ENCODE measurements at regions not wholly inside any gene's neighbourhood (a gene's known extent, or its start where the extent isn't known, plus 50 kb on each side); places are given as distances from the start of the nearest gene placed in this dataset.

DNA sequence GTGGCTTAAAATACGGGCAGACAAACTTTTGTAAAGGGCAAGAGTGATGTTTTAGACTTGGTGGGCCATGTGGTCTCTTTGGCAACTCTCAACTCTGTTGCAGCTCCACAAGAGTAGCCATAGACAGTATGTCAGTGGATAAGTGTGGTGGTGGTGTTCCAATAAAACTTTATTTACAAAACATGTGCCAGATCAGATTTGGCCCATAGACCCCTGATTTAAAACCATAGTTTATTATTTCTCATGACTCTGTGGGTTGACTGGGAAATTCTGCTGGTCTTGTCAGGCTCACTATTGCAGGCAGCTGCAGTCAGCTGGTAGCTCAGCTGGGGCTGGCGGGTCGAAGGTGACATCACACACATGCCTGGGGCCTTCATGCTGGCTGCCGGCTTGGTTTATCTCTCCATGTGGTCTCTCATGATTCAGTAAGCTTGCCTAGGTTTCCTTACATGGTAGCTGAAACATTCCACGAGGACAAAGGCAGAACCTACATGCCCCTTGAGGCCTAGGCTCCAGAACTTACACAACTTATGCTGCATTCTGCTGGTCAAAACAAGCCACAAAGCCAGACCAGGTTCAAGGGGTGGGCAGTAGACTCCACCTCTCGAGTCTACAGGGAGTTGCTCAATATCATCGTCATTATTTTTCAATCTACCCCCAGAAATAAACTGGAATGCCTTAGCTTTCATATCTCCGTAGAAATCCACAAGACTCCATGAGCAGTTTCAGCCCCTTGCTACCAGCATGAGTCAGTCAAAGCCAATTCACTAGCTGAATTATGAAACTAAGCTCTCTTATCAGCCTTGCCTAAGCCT, 245.7 kb downstream of the WDR11 start:
- FAIRE-seq: no peak

DNA sequence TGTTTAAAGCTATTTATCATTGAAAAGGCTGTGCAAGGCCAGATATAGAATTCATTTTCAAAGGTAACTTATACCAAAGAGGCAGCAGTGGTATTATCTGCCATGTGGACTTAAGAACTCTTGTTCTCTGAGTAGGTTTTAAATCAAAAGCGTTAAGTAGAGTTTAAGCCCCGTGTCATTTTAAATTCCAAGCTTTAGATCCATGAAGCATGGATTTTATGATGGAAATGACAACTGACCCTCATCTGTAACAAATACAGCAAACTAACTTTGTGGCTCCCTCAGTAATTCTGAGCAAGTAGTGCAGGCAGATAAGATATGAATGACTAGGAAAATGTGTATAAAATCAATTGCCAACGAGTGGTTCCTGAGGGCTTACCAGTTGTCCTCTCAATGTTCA, 247.0 kb downstream of the WDR11 start:
- FAIRE-seq (no peak), DNase-seq (ENCODE audit: low spot score) (no peak)

More for the DNA sequence above, 245.7 kb downstream of the WDR11 start:
- DNase-seq (ENCODE audit: low spot score): peak; percentile 84

DNA sequence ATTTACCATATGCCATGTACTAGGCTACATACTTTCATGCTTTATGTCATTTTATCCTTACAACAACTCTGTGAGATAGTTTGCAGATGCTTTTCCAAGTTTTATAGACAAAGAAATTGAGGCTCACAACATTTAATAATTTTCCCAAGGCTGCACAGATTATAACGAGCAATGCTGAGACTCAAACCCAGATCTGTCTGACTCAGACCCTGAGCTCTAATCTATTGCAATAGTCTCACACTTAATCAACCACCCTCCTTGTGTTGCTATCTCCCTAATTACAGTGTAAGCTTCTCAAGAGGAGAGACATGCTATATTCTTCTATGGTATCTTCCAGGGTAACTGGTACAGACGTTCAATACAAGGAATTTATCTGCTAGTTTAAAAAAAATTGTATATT, 247.6 kb downstream of the WDR11 start:
- FAIRE-seq: no peak

DNA sequence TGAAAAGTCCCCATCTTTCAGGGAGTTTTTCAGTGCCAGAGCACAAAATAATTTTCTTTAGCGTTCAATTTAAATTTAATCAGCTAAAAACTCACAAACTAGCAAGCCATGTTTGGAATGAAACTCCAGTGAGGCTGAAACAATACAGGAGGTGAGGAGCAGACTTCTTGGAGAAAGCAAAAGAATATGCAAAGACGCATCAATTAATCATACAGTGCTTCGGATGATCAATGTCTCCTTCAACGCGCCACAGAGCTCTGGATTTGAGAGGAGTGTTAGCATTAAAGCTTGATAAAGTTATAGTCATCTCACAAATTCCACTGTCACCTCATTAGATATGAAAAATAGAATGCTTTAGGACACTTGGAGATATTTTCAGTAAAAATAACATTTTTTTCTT, 248.0 kb downstream of the WDR11 start:
- DNase-seq (ENCODE audit: low spot score) (no peak), FAIRE-seq (no peak)

More for the DNA sequence above, 247.6 kb downstream of the WDR11 start:
- DNase-seq (ENCODE audit: low spot score): no peak

DNA sequence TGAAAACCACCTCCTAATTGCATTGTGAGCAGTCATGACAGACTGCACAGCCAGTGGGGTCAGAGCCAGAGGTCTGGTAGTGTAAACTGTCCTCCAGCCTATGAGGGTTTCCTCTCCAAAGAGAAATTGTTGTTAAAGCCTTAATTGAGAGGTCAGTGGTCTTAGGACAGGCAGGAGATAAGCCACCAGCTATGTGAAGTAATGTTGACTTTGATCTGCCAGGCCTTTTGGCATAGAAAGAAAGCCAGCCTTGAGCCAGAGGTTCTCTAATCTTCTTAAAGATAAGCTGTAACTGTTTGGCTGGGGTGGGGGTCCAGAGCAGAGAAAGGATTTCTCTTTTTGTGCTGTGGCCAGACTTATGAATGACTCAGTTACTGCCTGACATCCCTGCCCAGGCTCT, 248.4 kb downstream of the WDR11 start:
- FAIRE-seq (no peak), DNase-seq (ENCODE audit: low spot score) (no peak)

DNA sequence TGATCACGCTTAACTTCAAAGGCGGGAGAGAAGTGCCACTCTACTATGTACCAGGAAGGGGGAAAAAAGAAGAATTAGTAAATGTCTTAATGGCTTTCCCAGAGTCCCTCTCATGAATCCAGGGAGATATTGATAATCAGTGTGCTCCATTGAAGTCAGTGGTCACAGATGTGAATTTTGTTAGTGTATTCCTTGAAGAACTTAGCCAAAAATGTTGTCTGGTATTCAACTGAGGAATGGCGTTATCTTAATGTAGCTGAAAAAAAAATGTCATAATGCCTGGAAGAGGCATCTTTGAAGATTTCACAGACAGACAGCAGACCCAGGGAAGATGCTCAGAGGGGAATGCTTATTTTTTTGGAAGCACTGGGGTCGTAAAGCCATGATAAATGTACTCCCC, 250.4 kb downstream of the WDR11 start:
- FAIRE-seq (no peak), DNase-seq (ENCODE audit: low spot score) (no peak)

DNA sequence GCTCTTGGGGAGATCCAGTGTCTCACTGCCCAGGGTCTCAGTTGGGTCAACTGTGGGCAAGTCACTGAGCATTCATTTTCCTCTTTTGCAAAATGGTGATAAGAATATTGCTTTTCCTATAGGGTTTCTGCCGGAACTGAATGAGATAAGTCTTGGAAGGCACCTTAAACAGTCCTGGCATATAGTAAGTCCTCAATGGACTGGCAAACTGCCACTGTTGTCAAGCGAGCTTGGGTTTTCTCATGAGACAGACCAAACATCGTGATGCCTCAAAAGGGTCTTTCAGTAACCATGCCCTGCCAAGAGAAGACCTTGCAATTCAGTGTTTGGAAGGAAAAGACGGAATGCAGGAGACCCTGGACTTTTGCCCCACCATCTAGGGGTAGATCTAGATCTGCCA, 251.5 kb downstream of the WDR11 start:
- DNase-seq (ENCODE audit: low spot score) (no peak), FAIRE-seq (no peak)

DNA sequence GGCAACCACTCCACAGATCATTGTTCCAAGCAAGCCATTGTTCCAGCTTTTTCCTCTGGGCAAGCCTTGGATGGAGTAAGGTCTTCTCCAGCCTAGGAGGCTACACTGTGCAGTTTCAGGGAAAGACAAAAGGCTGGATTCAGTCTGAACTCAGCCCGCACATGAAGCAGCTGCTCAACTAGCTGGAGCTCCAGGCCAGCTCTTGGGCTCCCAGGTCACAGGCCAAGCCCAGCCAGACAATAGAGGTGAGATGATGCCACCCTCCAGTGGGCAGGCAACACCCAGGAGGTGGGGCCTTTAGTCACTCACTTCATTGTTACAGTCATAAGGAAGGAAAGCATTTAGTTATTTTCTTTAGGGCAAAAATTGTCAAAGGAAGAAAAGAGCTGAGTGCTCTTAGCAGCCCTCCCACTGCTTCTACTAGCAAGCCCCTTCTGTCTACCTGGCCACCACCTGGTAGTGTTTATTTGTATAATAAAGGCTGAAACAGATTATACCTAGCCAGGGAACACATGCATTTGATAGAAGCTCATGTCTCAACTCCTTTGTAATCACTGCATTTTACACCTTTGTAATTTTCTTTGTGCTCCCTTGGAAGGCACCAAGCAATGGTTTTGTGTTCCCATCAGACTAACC, 253.4 kb downstream of the WDR11 start:
- no peak for FAIRE-seq

DNA sequence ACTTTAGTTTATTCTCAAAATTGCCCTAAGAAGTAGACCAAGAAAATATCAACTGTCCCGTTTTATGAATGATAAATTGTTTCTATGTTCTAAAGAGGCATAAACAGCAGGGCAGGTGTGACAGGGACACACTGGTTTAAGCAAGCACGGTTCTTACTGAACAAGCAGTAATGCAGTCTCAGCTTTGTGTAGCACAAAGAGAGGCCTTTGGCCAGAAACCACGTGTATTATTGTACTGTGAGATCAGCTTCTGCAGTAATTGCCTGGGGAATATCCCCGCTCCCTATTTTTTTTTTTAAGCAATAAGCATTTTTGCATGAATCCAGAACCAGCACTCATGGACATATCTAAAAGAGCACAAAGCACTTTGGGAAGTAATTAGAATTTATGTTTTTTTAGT, 255.4 kb downstream of the WDR11 start:
- DNase-seq (ENCODE audit: low spot score): no peak
- FAIRE-seq: no peak

More for the DNA sequence above, 253.4 kb downstream of the WDR11 start:
- no peak for DNase-seq (ENCODE audit: low spot score)

DNA sequence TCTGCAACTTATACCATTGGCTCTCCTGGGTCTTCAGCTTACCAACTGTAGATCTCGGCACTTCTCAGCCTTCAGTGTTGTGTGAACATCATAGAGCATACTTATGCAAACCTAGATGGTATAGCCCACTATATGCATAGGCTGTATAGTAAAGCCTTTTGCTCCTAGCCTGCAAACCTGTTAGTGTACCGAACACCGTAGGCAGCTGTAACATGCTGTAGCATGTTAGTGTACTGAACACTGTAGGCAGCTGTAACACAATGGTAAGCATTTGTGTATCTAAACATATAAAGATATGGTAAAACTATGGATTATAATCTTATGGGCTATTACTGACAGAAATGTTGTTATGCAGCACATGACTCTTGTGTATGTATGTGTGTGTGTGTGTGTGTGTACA, 256.9 kb downstream of the WDR11 start:
- DNase-seq (ENCODE audit: low spot score): no peak
- no peak for FAIRE-seq

DNA sequence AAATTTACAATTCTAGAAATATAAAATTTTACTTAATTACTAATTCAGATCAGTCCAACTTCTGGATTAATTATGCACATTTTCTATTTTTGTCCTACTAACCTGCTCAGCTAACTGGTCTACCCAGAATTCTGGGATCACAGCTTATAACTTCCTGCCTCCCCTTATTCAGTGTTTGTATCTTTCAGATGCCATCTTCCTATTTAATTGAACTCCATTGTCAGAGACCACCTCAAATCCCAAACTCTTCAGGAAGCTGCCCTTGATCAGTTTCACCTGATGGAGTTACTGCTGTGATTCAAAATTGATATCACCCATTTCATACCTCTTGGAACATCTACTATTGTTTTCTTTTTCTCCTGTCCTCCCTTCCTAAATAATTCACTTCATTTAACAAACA, 259.2 kb downstream of the WDR11 start:
- DNase-seq (ENCODE audit: low spot score) (no peak), FAIRE-seq (no peak)

DNA sequence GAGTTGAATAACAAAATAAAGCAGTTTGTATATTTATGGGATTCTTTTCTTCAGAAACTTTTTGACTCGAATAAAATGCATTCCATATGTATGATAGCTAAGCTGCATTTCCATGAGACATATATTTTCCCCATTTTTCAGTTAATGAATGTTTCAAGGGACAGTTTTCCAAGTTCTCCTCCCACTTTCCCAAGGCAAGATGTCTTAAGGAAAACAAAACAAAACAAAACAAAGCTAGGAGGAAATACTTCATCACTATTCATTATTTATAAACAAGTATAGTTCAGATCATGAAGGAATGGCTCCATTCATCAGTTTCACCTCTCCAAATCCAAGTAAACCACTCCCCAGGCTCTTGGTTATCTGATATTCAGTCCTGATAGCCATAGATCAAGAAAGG, 261.0 kb downstream of the WDR11 start:
- FAIRE-seq: no peak
- DNase-seq (ENCODE audit: low spot score): no peak

DNA sequence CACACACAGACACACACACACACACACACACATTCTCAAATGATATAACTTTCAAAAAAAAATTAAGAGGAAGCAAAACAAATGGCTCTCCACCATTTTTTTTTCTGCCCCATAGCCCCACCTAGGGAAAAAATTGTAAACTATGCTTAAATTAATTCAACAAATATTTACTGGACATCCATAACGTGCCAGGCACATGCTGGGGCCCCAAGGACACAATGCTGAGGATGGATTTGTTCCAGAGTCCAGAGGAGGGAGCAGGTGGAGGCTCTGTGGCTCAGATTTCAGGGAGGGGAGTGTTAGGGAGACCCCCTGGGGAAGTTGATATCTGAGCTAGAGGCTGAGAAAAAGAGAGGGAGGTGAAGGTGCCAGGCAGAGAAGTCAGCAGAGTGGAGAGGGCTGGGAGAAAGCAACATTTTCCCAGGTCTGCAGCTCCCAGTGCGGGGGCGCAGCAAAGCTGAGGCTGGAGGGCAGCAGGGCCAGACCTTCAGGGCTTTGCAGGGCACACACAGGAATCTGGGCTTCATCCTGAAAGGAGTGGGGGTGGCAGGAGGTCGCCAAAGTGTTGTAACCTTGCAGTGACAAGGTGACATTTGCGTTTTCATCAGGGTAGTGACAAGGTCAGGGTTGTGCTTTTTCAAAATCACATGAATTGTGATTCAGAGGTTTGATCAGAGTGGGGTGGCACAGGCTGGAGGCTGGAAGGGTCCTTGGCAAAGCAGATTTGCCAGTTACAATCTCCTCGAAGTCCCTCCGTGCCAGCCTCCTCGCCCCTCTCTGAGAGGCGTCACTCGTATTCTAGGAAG, 261.6 kb downstream of the WDR11 start:
- DNase-seq (ENCODE audit: low spot score): no peak
- no peak for FAIRE-seq

DNA sequence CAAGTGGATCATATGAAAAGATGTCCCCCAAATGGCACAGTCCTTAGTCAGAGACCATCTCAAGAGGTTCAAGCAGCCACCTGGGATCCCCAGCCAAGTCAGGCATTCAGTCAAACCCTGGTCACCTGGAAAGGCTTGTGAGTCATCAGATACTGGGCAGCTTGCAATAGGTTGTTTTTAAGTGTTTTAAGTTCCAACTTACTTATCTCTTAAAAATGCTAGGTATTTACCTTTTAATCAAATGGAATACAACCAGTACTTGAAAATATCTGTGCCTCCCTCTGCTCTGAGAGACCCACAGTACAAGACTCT, 262.2 kb downstream of the WDR11 start:
- no peak for FAIRE-seq
- DNase-seq (ENCODE audit: low spot score): peak; percentile 34

DNA sequence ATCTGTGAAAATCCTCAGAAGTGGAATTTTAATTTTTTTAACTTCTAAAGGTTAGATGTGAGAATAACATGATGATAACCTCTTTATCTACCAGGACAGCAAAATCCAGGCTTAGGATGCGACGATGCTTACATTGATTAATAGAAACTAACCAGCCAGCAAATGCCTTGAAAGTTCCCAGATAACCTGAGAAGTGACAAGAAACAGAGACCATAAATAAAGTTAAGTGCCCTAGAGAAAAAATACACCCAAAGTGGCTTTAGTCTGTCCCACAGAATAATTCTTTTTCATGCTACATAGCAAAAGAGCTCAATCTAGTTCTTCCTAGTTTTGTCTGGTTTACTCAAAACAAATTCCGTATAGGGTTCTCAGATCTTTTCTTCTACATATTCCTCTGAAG, 262.7 kb downstream of the WDR11 start:
- FAIRE-seq: no peak
- DNase-seq (ENCODE audit: low spot score): no peak

DNA sequence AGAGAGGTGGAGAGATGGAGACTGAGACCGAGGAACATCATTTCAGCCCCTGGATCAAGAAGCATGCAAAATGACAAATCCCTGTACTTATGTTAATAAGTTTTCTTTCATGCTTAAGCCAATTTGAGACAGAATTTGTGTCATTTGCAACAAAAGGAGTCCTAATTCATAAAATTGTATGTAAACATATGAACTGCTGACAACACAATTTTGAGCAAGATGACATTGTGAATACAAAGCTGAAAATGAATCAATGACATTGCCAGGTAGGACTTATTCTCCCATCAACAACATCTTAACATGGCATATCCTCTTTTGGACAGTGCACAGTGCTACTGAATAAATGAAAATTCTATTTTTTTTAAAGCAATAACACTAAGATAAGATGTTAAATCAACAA, 264.0 kb downstream of the WDR11 start:
- no peak for DNase-seq (ENCODE audit: low spot score)

DNA sequence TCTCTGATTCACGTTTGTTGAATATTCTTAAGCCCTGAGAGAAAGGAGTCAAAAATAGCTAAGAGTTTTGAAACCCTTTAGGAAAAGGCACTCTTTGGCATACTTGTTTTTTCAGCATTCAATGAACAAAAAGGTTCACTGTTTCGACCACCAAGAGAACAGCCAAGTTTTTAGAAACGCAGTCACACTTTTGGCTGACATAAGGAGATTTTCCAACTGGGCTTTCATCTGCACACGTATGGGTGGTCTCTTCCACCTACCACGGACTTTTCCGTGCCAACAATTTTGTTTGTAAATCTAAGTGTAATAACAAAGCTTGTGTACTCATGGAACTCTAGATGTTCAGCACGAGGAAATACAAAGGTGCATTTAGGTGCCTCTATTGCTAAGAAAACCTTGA, 270.3 kb downstream of the WDR11 start:
- FAIRE-seq (no peak), DNase-seq (ENCODE audit: low spot score) (no peak)

More for the DNA sequence above, 264.0 kb downstream of the WDR11 start:
- no peak for FAIRE-seq

DNA sequence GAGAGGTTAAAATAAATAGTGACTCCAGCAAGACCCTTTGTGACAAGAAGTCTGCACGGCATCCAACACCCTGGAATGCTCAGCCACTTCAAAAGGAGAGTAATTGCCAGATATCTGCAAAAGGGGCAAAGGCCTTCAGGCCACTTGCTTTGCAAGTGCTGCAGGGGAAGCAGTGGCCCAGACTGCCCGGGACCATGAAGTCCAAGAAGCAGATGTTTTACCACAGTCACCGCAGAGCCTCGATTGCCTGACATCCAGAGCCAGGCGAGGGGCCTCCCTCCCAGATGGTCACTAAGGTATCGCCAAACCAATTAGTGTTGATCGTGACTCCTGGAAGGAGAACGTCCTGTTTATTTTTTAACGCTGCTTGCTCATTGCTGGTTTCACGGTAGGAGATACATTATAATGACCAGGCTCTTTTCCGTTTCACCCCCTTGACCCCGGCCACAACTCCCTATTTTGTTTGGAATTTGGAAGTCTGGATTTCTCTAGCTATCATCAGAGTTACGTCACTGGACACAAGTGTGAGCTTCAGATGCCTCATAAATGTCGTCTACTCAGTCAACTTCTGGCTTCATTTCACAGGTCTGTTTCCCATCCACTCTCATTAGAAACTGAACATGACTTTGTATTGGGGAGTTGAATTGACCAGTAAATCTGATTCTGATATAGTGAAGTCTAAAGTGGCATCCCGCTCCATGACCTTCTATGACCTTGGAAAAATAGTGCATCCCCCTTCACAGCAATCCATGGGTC, 276.2 kb downstream of the WDR11 start:
- DNase-seq (ENCODE audit: low spot score) (no peak), FAIRE-seq (no peak)

DNA sequence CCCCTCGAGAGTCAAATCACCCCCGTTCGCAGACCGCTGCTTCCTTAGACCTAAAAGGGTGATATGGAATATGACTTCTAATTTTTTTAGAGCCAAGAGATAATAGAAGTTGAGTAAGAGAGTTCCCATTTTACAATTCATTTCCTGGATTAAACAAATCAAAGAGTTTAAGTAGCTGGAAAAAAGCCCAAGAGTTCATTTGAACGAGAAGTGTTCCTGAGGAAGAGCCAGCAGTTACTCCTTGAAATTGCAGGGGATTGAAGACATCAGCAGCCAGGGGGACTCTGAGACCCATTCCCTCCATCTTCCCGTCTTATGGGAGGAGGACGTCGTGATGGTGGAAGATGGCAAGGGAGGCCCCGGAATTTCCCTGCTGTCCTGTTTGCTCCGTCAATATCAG, 277.0 kb downstream of the WDR11 start:
- FAIRE-seq: no peak
- no peak for DNase-seq (ENCODE audit: low spot score)

DNA sequence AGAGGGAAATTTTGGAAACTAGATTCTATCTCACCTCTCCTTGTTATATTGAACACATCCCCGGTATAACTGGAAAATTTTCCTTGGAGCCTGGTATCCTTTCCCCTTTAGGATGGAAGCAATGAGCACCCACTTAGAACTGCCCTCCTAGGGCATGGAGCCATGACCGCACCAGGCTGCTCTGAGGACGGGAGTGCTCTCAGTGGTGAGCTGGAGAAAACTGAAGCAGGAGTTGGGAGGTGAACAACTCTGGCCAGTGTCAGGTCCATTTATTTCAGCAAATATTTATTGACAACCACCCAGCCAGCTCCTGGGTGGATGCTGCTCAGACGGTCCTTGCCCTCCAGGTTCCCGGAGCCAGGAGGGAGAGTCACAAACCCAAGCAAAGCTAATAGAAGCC, 278.1 kb downstream of the WDR11 start:
- DNase-seq (ENCODE audit: low spot score) (no peak), FAIRE-seq (no peak)

DNA sequence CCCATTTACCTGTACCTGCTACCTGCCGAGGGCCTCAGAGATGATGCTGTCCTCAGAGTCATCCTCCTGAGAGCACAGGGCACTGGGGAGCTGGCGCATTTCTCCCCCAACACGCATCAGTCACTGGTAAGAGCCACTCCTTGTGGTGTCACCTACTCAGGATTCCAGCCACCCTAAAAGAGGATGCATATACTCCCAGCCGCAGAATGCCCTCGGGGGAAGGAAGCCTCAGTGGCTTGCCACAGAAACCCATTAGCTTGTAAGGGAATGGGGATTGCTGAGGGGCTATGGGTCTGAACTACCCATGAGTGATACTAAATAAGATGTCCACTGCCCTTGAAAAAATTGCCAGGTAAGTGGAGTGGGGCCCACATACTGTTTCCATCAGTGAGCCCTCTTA, 279.2 kb downstream of the WDR11 start:
- FAIRE-seq: no peak

DNA sequence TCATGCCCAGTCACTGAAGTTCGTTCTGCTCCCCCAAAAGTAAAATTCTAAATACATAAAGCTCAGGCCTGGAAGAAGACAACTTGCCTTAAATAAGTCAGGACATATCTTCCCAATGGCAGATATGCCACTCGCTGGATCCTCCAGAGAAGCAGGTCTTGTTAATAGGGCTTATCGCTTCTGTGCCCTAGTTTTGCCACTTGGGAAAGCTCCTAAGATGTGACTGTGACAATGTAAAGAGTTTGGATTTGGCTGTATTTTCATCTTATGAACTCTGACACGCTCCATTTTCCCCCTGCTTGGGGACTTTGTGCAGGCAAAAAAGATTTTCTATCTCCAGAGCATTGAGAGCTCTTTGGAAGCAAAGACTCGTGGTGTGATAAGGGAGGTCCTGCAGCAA, 279.9 kb downstream of the WDR11 start:
- FAIRE-seq: no peak
- no peak for DNase-seq (ENCODE audit: low spot score)

More for the DNA sequence above, 279.2 kb downstream of the WDR11 start:
- DNase-seq (ENCODE audit: low spot score): no peak

Measured in RCC 7860 (cell line).